ENCODE measurements at regions not wholly inside any gene's neighbourhood (a gene's known extent, or its start where the extent isn't known, plus 50 kb on each side); places are given as distances from the start of the nearest gene placed in this dataset. TPM values are rescaled to one million over a fixed set of nuclear protein-coding genes. Genes with fewer than 3 reads are reported as not detected.

DNA sequence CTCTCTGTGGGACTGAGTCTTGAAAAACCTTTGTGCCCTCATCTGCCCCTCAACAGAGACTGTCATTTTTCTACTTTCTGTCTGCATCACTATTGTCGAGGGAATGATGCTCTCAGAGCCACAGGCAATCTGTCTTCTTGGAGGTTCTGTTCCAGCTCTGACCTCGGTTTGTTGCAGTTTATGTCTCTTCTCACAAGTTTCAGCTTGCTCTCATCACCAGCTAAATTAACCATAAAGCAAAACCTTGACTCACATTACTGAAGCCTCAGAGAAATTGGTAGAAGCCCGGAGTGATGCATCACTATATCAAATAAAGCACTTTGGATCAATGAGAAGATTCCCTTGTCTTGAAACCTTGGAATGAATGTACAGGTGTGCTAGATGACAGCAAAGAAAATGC lies 60.6 kb upstream of the BLID start:
- 84% methylated on average over 3 of the region's 3 CpGs for WGBS
- Histone ChIP-seq H3K4me3 (ENCODE audit: low read depth, low read length) (no peak overlapping the region), H3K36me3 (ENCODE audit: insufficient read depth) (no peaks in the 10 kb centered on the region), H3K27ac (ENCODE audit: low read depth) (no peak overlapping the region), H3K4me1 (ENCODE audit: insufficient read depth) (no peaks in the 10 kb centered on the region)
- no peak for DNase-seq (ENCODE audit: extremely low spot score)

- Histone ChIP-seq H3K36me3 (ENCODE audit: insufficient read depth) (no peaks in the 10 kb centered on the region), H3K4me3 (ENCODE audit: low read depth, low read length) (no peak overlapping the region), H3K27ac (ENCODE audit: low read depth) (no peak overlapping the region), H3K4me1 (ENCODE audit: insufficient read depth) (no peaks in the 10 kb centered on the region)
- no peak for DNase-seq (ENCODE audit: extremely low spot score)
- WGBS = 92% methylated on average over 3 of the region's 3 CpGs
Measured at GRCh38 chr11:122175306-122175705, 59.3 kb upstream of the BLID start.

GRCh38 chr11:122173587-122173986 lies 57.6 kb upstream of the BLID start:
- no peak overlapping the region for H3K27ac ChIP-seq (ENCODE audit: low read depth)
- no peaks in the 10 kb centered on the region for H3K4me1 ChIP-seq (ENCODE audit: insufficient read depth)
- WGBS = 71% methylated on average over 4 of the region's 4 CpGs

DNA sequence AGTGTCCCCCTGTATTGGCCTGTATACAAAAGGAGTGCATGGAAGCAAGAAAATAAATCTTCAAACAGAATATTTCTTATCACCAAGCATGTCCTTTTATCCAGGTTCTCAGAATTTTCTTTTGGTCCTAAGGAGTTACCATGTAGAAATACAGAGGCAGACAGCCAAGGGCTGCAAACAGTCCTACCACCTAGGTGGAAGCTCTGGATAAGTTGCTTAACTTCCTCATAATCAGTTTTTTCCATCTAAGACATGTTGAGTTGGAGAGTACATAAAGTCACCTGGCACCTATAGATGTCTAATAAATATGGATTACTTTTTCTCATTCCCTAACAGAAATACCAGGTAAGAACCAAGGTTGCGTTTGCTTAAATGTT lies 57.0 kb upstream of the BLID start:
- H3K4me3 ChIP-seq (ENCODE audit: low read depth, low read length) = no peak overlapping the region
- 95% methylated on average over 1 of the region's 1 CpG for WGBS
- no peak for DNase-seq (ENCODE audit: extremely low spot score)
- H3K36me3 ChIP-seq (ENCODE audit: insufficient read depth) = no peaks in the 10 kb centered on the region
- no peaks in the 10 kb centered on the region for H3K4me1 ChIP-seq (ENCODE audit: insufficient read depth)
- H3K27ac ChIP-seq (ENCODE audit: low read depth) = no peak overlapping the region

More at GRCh38 chr11:122173587-122173986, 57.6 kb upstream of the BLID start:
- H3K36me3 ChIP-seq (ENCODE audit: insufficient read depth) = no peaks in the 10 kb centered on the region
- no peak overlapping the region for H3K4me3 ChIP-seq (ENCODE audit: low read depth, low read length)
- DNase-seq (ENCODE audit: extremely low spot score) = no peak

- Histone ChIP-seq H3K27ac (ENCODE audit: low read depth) (no peak overlapping the region), H3K4me3 (ENCODE audit: low read depth, low read length) (no peak overlapping the region), H3K36me3 (ENCODE audit: insufficient read depth) (no peaks in the 10 kb centered on the region), H3K4me1 (ENCODE audit: insufficient read depth) (no peaks in the 10 kb centered on the region)
- DNase-seq (ENCODE audit: extremely low spot score) = no peak
- WGBS = 63% methylated on average over 3 of the region's 3 CpGs
Measured at GRCh38 chr11:122172352-122173073, 56.5 kb upstream of the BLID start.

DNA sequence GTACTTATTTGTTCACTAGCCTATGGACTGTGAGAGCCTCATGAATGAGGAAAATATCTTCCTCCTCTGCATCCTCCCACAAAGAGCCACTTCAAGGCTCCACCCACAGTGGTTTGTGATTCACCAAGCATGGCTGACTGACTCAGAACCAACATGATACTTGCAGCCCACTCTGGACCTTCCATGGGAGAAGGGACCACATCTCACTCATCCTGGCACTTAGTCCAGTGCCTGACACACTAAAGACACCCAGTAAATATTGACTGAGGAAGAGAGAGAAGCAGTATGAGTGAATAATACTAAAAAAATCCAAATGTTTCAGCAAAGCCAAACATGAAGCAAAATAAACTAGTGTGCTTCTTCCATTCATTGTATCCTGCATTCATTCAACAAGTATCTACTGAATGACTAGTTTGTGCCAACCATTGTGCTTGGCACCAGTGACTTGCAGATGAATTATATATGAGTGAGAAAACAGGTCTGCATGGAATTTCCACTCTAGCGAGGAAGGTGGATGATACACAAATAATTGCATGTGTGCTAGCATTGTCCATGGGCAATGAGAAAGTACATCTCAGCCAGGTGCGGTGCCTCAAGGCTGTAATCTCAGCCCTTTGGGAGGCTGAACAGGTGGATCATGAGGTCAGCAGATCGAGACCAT lies 54.9 kb upstream of the BLID start:
- H3K36me3 ChIP-seq (ENCODE audit: insufficient read depth) = no peaks in the 10 kb centered on the region
- H3K27ac ChIP-seq (ENCODE audit: low read depth) = no peak overlapping the region
- 95% methylated on average over 3 of the region's 3 CpGs for WGBS
- H3K4me1 ChIP-seq (ENCODE audit: insufficient read depth) = no peaks in the 10 kb centered on the region
- no peak overlapping the region for H3K4me3 ChIP-seq (ENCODE audit: low read depth, low read length)
- DNase-seq (ENCODE audit: extremely low spot score) = no peak

DNA sequence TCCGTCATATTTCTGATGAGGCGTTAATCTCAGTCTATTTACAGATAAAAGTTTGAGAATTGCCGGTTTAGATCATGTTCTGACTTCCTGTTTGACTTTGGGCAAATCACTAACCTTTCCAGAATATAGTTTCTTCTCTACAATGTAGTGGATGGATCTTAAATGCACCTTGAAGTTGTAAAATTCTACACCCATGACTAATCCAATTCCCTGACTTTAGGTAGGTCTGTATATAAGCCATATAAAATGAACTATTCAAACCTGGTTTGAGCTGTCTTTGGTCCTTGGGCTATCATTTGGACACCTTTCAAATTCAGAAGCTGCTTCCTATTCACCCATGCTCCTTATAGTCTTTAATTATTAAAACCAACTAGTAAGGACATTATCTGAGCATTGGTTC lies 52.2 kb upstream of the BLID start:
- Histone ChIP-seq H3K4me3 (ENCODE audit: low read depth, low read length) (no peak overlapping the region), H3K27ac (ENCODE audit: low read depth) (no peak overlapping the region), H3K4me1 (ENCODE audit: insufficient read depth) (no peaks in the 10 kb centered on the region), H3K36me3 (ENCODE audit: insufficient read depth) (no peaks in the 10 kb centered on the region)
- no peak for DNase-seq (ENCODE audit: extremely low spot score)
- 73% methylated on average over 3 of the region's 3 CpGs for WGBS

- Histone ChIP-seq H3K27ac (ENCODE audit: low read depth) (no peak overlapping the region), H3K4me3 (ENCODE audit: low read depth, low read length) (no peak overlapping the region), H3K4me1 (ENCODE audit: insufficient read depth) (no peaks in the 10 kb centered on the region), H3K36me3 (ENCODE audit: insufficient read depth) (no peaks in the 10 kb centered on the region)
- no peak for DNase-seq (ENCODE audit: extremely low spot score)
- 74% methylated on average over 3 of the region's 3 CpGs for WGBS
Measured at GRCh38 chr11:122167100-122167499, 51.1 kb upstream of the BLID start.

GRCh38 chr11:122165607-122166371 lies 49.8 kb upstream of the BLID start:
- no peak for DNase-seq (ENCODE audit: extremely low spot score)
- no peaks in the 10 kb centered on the region for H3K4me1 ChIP-seq (ENCODE audit: insufficient read depth)
- WGBS = 65% methylated on average over 7 of the region's 7 CpGs
- H3K36me3 ChIP-seq (ENCODE audit: insufficient read depth) = no peaks in the 10 kb centered on the region
- no peak overlapping the region for H3K27ac ChIP-seq (ENCODE audit: low read depth)
- no peak overlapping the region for H3K4me3 ChIP-seq (ENCODE audit: low read depth, low read length)

Small RNA genes lying in the stretch of these regions (small RNA-seq; reads per million reads assigned to genes)
- gene RNU4ATAC10P (not detected), gene RNU4ATAC5P (not detected), gene RNU6-592P (not detected)

Data from urinary bladder (tissue), 4 donors.